ENCODE measurements at regions not wholly inside any gene's neighbourhood (a gene's known extent, or its start where the extent isn't known, plus 50 kb on each side); places are given as distances from the start of the nearest gene placed in this dataset.

DNA sequence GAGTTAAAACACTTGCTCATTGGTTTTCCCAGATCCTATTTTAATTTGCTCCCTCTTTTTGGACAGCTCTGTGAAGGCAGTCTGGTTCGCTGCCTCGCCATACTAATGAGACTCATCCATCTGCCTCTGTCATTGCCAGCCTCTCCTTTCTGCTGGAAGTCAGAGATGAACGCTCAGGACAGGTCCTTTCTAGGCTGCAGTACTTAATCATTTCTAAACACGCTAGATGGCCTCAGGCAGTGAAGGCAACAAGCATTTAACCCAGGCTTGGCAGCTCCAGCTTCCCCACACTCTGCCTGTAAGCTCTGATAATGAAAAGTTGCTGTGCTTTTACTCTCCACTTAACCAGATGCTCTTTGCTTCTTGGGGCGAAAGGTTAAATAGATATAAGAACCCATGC lies 286.7 kb upstream of the POU3F2 start:
- DNase-seq (ENCODE audit: low read depth): no peak

DNA sequence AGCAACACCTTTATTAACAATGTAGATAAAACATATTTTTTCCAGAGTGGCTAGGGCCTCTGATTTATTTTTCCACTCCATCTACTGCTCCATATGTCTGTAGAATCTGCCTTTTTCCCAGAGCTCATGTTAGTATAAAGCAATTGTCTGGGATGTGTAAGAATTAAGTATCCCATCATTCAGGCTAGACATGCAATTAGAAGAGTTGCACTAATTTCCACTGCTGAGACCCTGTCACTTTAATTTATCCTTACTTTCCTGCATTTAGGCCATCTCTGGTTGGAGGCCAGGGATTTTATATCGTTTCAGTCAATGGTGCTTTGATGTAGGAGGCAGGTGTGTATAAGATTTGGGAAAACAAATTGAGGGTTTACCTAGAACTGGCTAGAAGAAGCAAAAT lies 286.1 kb upstream of the POU3F2 start:
- no peak for DNase-seq (ENCODE audit: low read depth)

DNA sequence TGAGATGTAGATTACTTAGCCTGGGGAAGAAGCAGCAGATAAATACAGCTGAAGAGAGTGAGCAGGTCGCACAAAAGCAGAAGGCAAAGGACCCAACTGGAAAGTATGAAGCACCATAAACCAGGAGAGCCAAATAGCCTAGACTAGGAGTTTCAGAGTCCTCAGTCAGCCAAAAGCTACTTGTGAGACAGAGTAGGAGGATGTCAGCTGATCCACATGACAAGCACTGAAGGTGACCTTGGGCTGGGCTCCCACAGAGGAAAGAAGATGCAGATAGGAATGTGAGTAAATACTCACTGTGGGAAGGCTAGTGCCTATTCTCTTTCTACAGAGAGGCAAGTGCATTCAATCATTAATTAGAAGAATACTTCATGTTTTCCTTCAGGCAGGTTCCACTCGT lies 274.0 kb upstream of the POU3F2 start:
- no peak for DNase-seq (ENCODE audit: low read depth)

DNA sequence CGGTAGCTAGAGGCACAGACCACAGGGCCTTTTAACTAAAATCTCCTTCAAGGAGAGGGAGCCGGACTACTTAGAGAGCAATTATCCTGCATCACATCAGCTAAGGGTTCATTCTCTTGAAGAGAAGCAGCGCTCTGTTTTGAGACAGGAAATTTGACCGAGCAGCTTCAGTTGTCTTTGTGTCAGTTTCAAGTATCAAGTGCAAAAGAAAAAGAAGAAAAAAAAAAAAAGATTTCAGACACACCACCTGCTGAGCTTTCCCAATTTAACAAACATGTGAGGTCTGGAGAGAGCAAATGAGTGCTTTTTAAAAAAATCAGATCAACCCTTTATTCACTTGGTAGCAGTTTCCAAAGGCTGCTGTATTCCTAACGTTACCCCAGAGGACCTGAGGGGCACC lies 273.5 kb upstream of the POU3F2 start:
- DNase-seq (ENCODE audit: low read depth): no peak

DNA sequence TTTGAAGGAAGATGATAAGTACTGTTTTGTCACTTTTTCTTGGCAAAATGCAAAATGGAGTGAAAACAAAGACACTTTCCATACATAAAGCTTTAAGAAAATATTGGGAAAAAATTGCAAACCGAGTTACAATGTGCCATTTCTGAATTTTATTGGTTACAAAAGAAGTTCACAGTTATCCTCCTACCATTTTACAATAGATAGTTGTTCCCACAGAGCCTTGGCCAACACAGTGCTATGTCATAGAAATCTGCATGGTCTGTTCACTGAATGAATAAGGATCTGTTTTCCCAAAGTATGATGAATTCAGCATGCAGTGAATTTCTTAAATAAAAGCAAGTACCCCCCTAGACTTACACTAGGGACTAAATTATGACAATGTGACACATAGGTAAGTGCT lies 268.2 kb upstream of the POU3F2 start:
- no peak for DNase-seq (ENCODE audit: low read depth)

DNA sequence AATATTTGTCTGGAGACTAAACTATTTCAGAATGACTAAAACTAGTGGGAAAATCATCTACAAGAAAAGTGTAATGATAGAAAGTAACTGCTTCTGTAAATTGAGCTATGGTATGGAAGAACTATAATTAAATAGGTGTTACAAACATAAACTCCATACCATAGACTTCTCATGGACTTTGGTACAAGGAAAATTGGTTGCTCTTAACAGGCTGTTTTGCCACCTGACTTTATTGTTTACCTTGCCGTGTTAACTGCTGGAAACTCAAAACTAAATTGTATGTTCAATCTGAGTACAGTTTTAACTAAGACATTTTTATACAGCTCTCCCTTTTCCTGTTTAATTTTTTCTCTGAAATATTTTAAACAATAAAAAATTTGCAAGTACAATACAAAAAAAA lies 261.8 kb upstream of the POU3F2 start:
- no peak for DNase-seq (ENCODE audit: low read depth)

DNA sequence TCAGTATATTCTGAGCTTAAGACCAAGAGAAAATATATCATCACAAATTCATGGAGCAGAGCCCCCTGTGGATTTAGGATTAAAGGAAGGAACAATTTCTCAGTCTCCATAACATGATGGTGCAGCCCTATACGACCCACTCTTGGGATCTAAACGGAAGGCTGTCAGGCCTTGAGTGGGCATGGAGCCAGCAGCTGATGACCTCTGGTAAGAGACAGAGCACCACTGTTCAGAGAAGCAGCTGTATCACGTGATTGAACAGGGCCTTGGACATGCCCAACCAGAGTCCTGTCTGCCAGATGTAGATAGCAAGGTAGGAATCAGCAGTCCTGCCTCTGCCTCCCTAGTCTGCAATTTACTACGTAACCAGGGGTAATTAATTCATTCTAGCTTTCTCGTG lies 259.4 kb upstream of the POU3F2 start:
- DNase-seq (ENCODE audit: low read depth): no peak

DNA sequence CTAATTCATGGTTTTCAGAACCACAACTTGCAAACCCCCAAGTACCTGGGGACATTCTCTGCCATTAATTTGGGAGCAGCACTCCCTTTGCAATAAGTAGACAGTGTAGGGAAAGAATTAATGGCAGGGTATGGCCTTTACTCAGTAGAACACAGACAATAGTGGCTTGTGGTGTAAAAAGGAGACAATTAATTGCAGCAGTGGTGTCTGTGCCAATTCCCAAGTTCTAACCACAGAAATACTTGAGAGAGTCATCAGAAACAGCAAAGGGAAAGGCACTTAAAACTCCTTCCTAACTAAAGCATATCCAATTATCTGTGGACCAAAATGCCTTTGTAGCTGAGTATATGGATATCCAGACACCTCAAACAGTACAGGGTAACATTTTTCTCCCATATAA lies 257.6 kb upstream of the POU3F2 start:
- DNase-seq (ENCODE audit: low read depth): no peak

DNA sequence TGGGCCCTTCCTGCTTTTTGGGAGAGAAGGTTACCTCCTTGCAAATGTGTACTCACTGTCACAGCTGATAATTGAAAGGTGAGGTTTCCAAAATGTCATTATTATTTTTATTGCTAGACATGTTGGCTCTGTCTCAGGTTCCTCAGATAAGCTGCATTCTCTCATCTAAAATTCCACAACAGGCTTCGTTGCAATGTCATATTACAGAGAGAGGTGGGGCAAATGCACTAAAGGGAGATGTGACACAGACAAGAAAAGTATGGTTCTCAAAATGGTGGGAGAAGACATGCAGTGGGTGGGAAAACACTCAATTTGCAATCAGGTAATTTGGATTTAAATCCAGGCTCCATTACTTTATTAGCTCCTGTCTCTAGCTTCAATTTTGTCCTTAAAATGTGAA lies 256.4 kb upstream of the POU3F2 start:
- DNase-seq (ENCODE audit: low read depth): no peak

DNA sequence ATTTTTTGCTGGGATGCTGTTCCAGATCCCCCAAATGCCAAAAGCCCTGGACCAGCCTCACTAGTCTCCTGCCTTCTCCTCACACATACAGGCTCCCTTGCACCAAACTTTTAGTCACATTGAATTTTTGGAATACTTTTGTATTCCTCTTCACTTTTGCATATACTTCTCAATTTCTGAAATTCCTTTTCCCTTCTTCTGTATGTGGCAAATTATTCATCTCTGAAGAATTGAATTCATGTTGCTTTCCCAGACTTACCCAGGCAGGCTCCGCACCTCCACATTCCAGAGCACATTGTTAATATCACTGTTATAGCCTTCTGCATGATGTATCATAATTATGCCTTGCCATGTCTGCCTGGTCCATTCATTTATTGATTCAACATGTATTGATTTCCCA lies 255.3 kb upstream of the POU3F2 start:
- no peak for DNase-seq (ENCODE audit: low read depth)

DNA sequence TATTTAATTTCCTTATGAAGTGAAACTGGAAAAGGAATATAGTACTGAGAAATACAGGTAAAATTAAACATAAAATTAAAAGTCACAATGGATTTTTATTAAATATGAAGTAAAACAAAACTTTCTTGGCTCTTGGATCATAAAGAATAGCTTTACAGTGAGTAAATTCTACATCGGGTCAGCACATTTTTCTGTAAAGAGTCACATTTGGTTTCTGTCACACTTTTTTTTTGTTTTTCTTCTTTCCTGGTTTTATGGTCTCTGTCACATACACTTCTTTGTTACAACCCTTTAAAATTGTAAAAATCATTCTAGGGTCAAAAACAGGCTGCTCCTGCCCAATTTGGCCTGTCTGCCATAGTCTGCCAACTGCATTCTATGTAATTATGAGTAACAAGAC lies 254.4 kb upstream of the POU3F2 start:
- DNase-seq (ENCODE audit: low read depth): no peak

DNA sequence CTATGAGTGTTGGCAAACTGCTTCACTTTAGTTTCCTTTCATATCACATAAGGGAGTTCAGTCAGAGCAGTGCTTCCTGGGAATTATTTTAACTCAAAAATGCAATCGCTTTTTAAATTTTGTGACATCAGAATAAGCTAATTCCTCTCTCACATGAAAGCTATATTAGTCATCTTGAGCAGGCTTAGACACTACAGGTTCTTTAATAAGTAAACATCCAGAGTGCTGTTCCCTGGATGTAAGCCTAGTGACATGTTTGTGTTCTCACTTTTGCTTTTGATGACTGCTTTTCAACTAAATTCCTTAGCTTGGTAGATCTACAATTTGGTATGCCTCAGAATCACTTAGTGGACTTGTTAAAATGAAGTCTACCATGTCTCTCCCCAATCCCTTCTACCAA lies 252.7 kb upstream of the POU3F2 start:
- no peak for DNase-seq (ENCODE audit: low read depth)

DNA sequence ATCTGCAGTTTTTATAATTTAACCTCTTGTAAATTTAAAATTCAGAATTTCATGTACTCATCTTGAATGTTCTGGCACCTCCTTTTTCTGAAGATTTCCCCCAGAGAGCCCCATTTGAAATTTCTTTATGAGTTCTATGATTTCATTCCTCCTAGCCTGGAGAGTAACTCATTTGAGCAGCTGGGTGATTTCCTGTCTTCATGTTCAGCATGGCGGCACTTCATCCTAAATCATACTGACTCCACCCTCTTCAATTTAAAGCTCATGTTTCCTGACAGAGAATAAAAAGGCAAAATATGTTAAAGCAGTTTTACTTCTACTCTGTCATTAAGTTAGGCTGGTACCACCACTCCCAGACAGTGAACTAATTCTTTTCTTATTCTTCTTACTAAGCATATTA lies 250.9 kb upstream of the POU3F2 start:
- no peak for DNase-seq (ENCODE audit: low read depth)

DNA sequence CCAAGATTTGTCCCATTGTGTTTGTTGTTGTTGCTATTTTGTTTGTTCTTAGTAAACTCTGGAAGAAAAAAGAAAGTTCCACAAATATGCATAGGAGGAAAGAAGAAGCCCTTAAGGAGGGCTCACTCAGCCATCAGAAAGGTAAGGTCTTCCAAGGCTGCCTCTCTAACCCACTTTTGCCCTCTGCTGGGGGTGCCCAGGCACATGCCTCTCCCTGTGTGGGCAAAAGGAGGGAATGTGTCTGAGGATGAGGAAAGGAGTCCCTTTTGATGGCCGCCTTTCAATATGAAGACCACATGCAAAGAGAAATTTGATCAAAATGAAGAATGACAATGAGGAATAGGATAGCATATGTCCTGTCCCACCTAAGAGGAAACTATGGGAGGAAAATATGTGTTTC lies 248.2 kb upstream of the POU3F2 start:
- no peak for DNase-seq (ENCODE audit: low read depth)

DNA sequence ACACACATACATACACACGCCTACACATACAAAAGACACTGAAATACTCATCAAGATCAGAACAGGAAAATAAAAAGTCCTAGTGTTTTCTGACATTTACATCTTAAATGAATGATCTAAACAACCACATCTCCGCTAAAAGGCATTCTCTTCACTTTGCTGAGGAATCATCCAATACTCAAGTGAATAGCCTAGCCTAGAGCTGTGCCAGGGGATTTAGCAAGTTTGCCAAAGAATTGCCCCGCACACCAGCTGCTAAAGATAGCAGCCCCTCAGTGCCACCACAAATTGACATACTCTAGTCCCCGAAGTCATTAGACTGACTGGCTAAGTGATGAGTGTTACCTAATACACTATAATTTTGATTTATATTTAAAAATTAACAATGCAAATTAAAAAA lies 246.8 kb upstream of the POU3F2 start:
- no peak for DNase-seq (ENCODE audit: low read depth)

DNA sequence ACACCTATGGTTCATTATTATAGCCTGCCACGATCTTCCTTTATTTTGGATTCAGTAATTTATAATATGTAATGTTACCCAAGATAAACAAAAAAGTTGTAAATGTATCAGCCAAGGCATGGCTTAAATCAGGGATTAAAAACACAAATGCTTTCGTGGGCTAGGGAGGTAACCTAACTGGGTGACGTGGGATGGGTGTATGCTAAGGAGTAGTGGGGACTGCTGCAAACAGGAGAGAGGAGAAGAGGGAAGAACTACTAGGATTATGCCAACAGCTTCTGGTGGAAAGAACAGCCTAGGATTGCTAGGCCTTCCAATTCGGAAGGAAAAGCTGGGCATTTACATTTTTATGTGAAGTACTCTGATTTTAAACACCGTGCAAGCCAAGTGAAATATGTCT lies 244.8 kb upstream of the POU3F2 start:
- no peak for DNase-seq (ENCODE audit: low read depth)

DNA sequence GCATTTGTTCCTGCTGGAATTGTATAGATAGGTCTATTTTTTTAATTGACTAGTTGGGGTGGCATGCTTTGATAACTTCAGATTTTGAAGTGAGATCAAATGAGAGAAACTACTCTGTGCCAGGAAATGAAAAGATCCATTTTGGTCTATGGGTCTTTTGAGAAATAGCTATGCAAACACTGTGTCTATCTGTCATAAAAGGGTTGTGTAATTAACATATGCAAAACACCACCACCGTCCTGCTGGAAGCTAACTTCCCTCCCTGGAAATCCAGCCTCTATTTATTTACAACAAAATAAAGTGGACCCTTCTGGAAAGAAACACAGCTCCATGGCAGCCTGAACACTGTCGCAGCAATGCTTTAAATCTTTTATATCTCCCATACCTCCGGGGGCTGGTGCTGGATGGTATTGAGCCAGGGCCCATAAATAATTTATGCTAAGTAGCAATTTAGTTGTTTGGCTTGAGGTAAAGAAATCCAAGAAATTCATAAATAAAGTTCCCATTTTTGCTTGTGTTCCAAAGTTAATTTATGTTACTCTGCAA lies 244.2 kb upstream of the POU3F2 start:
- DNase-seq (ENCODE audit: low read depth): no peak

DNA sequence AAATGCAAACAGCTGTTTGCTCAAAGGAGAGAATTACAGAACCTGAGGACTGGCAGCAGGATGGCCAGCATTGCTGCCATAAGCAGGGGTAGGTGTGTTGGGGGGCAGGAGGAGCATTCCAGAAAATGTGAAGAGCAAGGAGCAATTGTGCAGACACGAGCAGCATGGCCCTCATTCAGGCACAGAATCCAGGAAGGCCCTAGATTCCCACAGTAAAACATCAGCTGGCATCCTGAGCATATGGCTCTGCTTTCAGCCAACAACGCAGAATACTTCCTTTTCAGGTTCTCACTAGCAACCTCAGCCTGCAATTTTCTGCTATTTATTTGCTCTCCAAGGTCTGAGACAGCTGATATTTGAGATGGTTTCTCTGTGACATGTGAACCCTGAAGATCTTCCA lies 243.4 kb upstream of the POU3F2 start:
- DNase-seq (ENCODE audit: low read depth): no peak

DNA sequence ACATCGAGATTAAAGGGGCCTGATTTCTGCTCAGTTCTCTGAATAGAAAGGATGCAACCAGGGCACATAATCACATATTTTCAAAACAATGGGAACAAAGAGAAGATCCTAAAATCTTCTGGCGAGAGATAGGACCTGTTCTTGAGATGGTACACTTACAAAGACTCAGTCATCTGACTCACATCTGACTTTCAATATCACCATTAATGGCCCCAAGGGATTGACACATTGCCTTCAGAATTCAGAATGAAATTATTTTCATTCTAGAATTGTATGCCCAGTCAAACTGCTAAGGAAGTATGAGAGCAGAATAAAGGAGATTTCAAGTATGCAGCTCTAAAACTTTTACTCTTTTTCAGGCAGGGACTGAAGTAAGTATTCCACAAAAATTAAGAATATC lies 240.7 kb upstream of the POU3F2 start:
- no peak for DNase-seq (ENCODE audit: low read depth)

DNA sequence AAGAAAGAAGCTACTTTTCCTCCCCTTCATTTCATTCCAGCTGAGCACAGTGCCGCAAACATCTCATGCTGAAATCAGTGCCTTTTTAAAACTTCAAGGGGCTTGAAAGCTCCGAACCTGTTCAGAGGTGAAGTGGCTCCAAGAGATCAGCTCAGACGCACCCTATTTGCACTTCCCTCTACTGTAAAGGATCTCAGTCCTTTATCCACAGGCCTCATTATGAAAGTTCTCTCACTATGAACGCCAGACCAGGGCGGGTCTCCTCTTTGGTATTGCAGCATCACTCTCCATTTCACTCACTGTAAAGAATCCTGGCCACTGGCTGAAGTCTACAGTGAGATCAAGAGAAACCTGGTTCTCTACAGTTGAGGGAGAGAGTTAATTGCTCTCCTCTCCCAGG lies 232.7 kb upstream of the POU3F2 start:
- DNase-seq (ENCODE audit: low read depth): no peak

DNA sequence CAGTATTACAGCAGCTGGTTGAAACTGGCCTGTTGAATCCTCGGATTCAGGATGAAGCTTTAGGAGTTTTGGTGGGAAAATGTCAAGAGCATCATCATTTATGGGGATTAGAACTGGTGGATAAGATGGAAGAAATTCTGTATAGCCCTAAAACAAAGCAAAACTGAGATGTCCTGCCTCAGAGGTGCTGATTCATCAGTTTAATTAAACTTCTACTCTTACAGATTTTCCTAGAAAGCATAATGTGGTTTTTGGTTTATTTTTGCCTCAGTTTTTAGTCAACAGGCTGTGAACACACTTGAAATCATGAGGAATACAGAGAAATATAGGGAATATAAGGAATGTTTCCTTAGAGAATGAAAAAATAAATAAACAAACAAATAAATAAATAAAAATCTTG lies 228.7 kb upstream of the POU3F2 start:
- no peak for DNase-seq (ENCODE audit: low read depth)

DNA sequence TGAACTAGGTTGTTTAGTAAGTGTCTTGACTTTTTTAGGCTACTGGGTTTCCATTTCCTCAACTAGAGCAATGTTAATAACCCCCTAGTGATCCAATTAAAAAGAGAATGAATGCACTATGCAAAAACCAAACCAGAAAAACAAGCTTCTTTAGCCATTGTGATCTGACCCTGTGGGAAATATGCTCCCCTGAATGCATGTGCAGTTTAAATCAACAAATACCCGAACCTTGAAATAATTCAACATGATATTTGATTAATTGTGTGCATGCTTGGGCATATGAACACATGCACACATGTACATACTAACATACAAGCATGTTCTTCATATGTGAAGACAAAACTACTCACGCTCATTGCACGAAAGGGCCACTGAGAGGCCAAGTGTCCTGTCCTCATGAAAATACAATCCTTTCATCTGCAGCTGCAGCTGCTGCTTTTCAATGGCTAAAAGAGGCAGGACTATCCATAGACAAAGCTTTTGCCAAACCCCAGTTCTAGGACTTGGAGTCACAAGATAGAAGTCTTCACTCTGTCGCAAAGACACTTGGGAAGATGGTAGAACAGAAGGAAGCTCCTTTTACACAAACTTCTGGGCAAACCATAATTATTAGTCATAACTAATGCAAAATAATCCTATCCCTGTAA lies 207.1 kb upstream of the POU3F2 start:
- no peak for DNase-seq (ENCODE audit: low read depth)

DNA sequence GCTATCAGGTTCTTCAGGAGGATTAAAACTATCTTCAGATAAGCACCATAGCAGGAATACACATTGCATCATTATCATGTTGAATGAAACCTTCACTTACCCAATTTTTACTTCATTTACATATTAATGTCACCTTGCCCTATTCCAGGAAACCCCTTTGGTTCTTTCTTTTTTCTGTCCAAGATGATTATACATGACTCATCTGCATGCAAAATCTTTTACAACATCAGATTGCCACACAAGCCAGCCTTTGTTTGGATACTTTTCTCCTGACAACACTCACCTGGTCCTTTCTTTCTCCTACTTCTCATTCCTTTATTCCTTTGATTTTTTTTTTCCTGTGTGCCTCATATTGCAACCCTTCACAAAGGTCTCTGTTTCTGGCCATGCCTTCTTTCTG lies 200.5 kb upstream of the POU3F2 start:
- no peak for DNase-seq (ENCODE audit: low read depth)

DNA sequence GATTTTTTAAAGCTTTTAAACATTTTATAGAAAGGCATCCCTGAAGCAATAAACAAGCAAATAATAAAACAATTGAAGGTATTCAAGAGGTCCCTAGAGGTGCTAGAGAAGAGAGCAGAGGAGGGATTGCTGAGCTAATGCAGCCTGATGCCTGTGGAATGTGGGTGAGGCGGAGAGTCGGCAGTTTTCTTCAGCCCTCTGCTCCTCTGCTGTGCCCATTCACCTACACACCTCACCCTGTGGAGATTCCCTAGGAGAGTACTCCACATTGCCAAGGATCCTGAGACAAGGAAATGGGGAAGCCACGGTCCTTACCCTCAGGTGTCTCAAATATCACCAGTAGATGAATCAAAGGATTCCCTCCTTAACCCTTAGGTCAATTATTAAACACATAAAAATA lies 199.8 kb upstream of the POU3F2 start:
- DNase-seq (ENCODE audit: low read depth): no peak

DNA sequence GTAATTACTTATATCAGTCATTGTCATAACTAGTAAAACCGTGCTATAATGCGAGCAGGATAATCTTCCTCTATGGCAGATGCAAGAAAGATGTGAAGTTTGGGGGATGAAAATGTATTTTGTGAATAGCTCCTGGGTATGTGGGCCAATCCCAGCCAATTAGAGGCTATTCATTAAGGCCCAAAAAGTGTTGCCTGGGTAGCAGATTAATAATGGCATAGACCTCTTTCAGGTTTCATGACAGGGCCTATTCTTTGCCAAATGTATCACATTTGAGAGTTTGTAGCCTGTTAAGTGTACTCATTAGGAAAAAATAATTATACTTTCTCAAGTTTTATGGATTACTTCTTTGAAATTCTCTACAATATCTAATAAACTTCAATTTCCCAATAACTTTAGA lies 199.2 kb upstream of the POU3F2 start:
- DNase-seq (ENCODE audit: low read depth): no peak
